OCI-LY7 (cell line): ENCODE measurements at regions not wholly inside any gene's neighbourhood (a gene's known extent, or its start where the extent isn't known, plus 50 kb on each side); places are given as distances from the start of the nearest gene placed in this dataset.

Experiments
- BruUV-seq: library from RNA; stranded (reverse); fragments of 400-500 nt; replicated peaks from 2 replicates; lab custom pipeline; 2021; lab: Mats Ljungman, UMichigan
- CTCF ChIA-PET: fragments of 300-600 bp; sonication (Branson Sonifier 250); formaldehyde crosslinking; loops from one replicate; lab custom pipeline; 2022; ENCODE audit warnings: antibody characterized with exemption; ENCODE audit not compliant: unreplicated experiment; lab: Charles Lee
- POLR2A ChIA-PET: fragments of 300-600 bp; sonication (Branson Sonifier 250); formaldehyde crosslinking; loops from one replicate; lab custom pipeline; 2022; ENCODE audit warnings: antibody characterized with exemption; lab: Charles Lee
- DNase-seq: peaks from one replicate; pipeline ENCODE4 v3.0.0-alpha.2; 2015; ENCODE audit warnings: low spot score
- H2AFZ ChIP-seq: fragments of 200-600 bp; sonication (generic), shearing (Covaris generic); 2 replicates; pipeline ENCODE4 v1.6.1; 2014; ENCODE audit warnings: mild to moderate bottlenecking, antibody characterized with exemption, low read length, moderate library complexity
- H3K27ac ChIP-seq: fragments of 200-600 bp; sonication (generic); 2 replicates; pipeline ENCODE4 v1.5.1; 2014; ENCODE audit warnings: mixed run types, low read depth, mild to moderate bottlenecking, moderate library complexity, low read length, inconsistent platforms; ENCODE audit not compliant: poor library complexity, severe bottlenecking
- H3K36me3 ChIP-seq: fragments of 200-600 bp; sonication (generic); 2 replicates; pipeline ENCODE4 v1.6.1; 2014; ENCODE audit warnings: mild to moderate bottlenecking, antibody characterized with exemption, low read length, moderate library complexity, mixed read lengths; ENCODE audit not compliant: insufficient read depth
- H3K4me1 ChIP-seq: fragments of 200-600 bp; sonication (generic); 2 replicates; pipeline ENCODE4 v1.5.1; 2014; ENCODE audit warnings: mild to moderate bottlenecking, low read length; ENCODE audit not compliant: insufficient read depth, poor library complexity, severe bottlenecking
- H3K4me2 ChIP-seq: fragments of 200-600 bp; sonication (generic); 2 replicates; pipeline ENCODE4 v1.6.1; 2014; ENCODE audit warnings: mild to moderate bottlenecking, low read length
- H3K4me3 ChIP-seq: fragments of 200-600 bp; sonication (generic); 2 replicates; pipeline ENCODE4 v1.5.1; 2014; ENCODE audit warnings: mild to moderate bottlenecking, low read depth, low read length; ENCODE audit not compliant: poor library complexity, severe bottlenecking
- H3K79me2 ChIP-seq: fragments of 200-600 bp; sonication (generic); 2 replicates; pipeline ENCODE4 v1.6.1; 2016; ENCODE audit warnings: low read depth, mild to moderate bottlenecking, low read length, moderate library complexity, mixed read lengths; ENCODE audit not compliant: insufficient read depth
- H3K9me2 ChIP-seq: fragments of 200-600 bp; sonication (generic); 2 replicates; pipeline ENCODE4 v1.6.1; 2016; ENCODE audit warnings: mild to moderate bottlenecking, low read length, mixed read lengths; ENCODE audit not compliant: insufficient read depth
- H3K9me3 ChIP-seq: fragments of 200-600 bp; sonication (generic); 2 replicates; pipeline ENCODE4 v1.6.1; 2014; ENCODE audit warnings: mild to moderate bottlenecking, mixed run types, low read length, mixed read lengths
- H4K20me1 ChIP-seq: fragments of 200-600 bp; sonication (generic); 2 replicates; pipeline ENCODE4 v1.6.1; 2014; ENCODE audit warnings: mild to moderate bottlenecking, antibody characterized with exemption, low read length, moderate library complexity, mixed read lengths; ENCODE audit not compliant: insufficient read depth
- EZH2phosphoT487 ChIP-seq: fragments of 200-600 bp; sonication (generic); IDR thresholded peaks from 2 replicates; pipeline ENCODE4 v1.6.1; 2018; ENCODE audit warnings: low read depth, borderline replicate concordance, mild to moderate bottlenecking, mixed run types, antibody characterized with exemption, low read length, moderate library complexity, mixed read lengths
- intact Hi-C: fragments of 100-400 bp; cut with micrococcal nuclease; formaldehyde crosslinking; loops from one replicate; pipeline ENCODE4 v1.10.0; 2022; ENCODE audit not compliant: unreplicated experiment
- TF ChIP-seq, protein P1 (sequence below): fragments of 200-600 bp; sonication (generic); conservative IDR thresholded peaks from 2 replicates; pipeline ENCODE4 v1.5.1; 2014; ENCODE audit warnings: mild to moderate bottlenecking, antibody characterized with exemption, low read length, moderate library complexity, mixed read lengths

DNA sequence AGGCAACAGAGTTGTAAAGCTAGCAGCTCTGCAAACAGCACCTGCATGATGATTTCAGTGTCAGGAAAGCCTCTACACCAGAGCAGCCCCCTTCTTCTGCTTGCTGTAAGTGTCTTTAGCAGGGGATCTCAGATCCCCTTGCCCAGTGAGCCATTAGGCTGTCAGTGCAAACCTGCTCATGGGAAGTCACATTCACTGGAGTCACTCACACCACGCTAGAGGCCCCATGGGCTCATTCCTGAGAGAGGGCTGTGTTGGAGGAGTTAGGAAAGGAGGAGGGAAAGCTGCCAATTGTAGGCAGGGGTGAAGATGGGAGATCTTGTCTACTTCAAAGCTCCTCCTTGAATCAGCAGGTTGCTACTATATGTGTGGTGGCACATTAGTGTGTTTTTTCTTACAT lies 275.2 kb downstream of the SMARCA2 start:
- intact Hi-C loops = no loop called here
- no TSS peak for BruUV-seq
- no peaks in the 10 kb centered on the region for H3K9me2 ChIP-seq
- H3K9me3 ChIP-seq = no peaks in the 10 kb centered on the region
- H3K4me1 ChIP-seq = no peaks in the 10 kb centered on the region
- no peak overlapping the region for H3K4me2 ChIP-seq
- H3K79me2 ChIP-seq = no peaks in the 10 kb centered on the region
- H2AFZ ChIP-seq = no peak overlapping the region
- no peak overlapping the region for H3K4me3 ChIP-seq
- H3K36me3 ChIP-seq = no peaks in the 10 kb centered on the region
- TF ChIP-seq EZH2phosphoT487 = no peak
- TF ChIP-seq, protein P1, sequence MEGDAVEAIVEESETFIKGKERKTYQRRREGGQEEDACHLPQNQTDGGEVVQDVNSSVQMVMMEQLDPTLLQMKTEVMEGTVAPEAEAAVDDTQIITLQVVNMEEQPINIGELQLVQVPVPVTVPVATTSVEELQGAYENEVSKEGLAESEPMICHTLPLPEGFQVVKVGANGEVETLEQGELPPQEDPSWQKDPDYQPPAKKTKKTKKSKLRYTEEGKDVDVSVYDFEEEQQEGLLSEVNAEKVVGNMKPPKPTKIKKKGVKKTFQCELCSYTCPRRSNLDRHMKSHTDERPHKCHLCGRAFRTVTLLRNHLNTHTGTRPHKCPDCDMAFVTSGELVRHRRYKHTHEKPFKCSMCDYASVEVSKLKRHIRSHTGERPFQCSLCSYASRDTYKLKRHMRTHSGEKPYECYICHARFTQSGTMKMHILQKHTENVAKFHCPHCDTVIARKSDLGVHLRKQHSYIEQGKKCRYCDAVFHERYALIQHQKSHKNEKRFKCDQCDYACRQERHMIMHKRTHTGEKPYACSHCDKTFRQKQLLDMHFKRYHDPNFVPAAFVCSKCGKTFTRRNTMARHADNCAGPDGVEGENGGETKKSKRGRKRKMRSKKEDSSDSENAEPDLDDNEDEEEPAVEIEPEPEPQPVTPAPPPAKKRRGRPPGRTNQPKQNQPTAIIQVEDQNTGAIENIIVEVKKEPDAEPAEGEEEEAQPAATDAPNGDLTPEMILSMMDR = no peak
- ChIA-PET POLR2A (interaction anchor here (0.7 kb wide), 2 partner anchors 60 to 919 kb away, joined by 3 read pairs; no protein-coding TSS in a partner anchor), CTCF (no interaction called here)
- H4K20me1 ChIP-seq = no peaks in the 10 kb centered on the region
- no peak overlapping the region for H3K27ac ChIP-seq
- DNase-seq = no peak

DNA sequence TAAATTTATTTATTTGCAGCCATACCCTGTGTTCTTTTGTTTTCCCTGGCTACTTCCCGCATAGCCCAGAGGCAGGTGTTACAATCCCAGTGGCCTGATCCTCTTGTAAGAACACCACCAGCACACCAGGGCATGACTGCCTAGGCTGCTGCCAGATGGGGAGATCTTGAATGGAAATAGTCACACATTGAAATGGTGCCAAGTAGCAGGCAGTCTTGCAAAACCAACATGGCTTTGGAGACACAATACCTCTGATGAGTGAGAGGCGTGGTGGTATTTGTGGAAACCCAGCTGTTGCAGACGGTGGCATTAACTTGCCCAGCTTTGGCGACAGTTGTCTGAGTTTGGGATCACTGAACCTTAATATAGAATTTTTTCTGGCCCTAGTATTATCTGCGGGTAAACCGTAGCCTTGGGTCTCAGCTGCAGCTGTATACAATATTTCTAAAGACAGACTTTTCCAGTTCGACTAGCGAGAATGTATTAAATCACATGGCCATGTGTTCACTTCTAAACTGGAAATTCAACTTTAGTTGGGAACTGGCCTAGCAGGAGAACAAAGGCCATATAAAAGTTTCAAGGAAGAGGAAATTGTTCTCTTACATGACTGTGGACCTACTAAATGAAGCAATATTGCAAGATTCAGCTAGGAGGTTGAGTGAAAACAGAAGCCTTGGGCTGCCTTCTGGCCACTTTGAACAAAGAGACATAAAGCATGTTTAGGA lies 277.0 kb downstream of the SMARCA2 start:
- Histone ChIP-seq H3K9me3 (no peaks in the 10 kb centered on the region), H3K4me3 (no peak overlapping the region), H3K4me2 (no peak overlapping the region), H3K27ac (no peak overlapping the region), H2AFZ (no peak overlapping the region), H3K36me3 (no peaks in the 10 kb centered on the region), H3K9me2 (no peaks in the 10 kb centered on the region), H3K4me1 (no peaks in the 10 kb centered on the region), H3K79me2 (no peaks in the 10 kb centered on the region), H4K20me1 (no peaks in the 10 kb centered on the region)
- intact Hi-C loops = no loop called here
- POLR2A ChIA-PET = no interaction called here
- TF ChIP-seq, protein P1 = no peak
- no peak for TF ChIP-seq EZH2phosphoT487
- CTCF ChIA-PET = no interaction called here
- no peak for DNase-seq
- no TSS peak for BruUV-seq

DNA sequence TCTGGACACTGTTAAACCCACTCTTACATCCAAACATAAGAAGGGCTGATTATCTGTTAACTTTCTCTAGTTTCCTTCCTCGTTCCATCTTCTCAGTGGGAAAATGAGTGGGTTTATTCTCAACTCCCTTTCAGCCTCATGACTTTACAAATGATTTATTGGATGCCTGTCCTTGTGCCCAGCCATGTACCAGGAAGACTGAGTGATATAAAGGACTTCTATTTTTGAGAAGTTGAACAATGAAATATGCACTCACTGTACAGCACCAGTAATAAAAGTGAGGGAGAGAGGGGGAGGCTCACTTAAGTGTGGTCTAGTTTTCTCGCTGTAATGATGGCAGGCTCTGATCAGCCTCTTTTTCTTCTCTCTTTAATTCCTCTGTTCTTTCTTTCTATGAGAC lies 277.6 kb downstream of the SMARCA2 start:
- intact Hi-C loops = no loop called here
- no peaks in the 10 kb centered on the region for H3K9me2 ChIP-seq
- H3K4me2 ChIP-seq = no peak overlapping the region
- H3K4me1 ChIP-seq = no peaks in the 10 kb centered on the region
- no peaks in the 10 kb centered on the region for H3K36me3 ChIP-seq
- no peaks in the 10 kb centered on the region for H3K9me3 ChIP-seq
- no peak for TF ChIP-seq EZH2phosphoT487
- TF ChIP-seq, protein P1 = no peak
- H3K79me2 ChIP-seq = no peaks in the 10 kb centered on the region
- no peak for DNase-seq
- H3K4me3 ChIP-seq = no peak overlapping the region
- BruUV-seq = no TSS peak
- no peak overlapping the region for H3K27ac ChIP-seq
- ChIA-PET POLR2A (no interaction called here), CTCF (no interaction called here)
- H2AFZ ChIP-seq = no peak overlapping the region
- no peaks in the 10 kb centered on the region for H4K20me1 ChIP-seq
